ENCODE measurements at regions not wholly inside any gene's neighbourhood (a gene's known extent, or its start where the extent isn't known, plus 50 kb on each side); places are given as distances from the start of the nearest gene placed in this dataset.

DNA sequence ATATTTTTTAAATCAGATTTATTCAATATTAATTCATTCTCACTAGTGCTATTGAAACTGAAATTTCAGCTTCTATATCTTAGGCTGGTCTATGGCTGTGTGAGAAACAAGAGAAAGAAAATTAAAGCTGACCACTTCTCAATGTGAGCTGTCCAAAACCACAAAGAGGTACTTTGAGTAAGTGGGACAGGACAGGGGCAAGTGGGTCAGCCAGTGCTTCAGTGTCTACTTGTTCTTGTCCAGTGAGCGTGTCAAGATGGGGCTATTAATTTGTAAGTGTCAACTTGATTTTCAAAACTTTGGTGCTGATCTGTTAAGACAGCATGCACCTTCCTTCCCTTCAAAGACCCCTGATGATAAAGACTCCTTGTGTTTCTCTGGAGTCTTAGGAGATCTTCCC is 533.9 kb downstream of the PLPP3 start:
- H3K36me3 ChIP-seq = no peaks in the 10 kb centered on the region
- no peak for DNase-seq
- intact Hi-C loops (cut with DNase I) = no loop called here
- TF ChIP-seq, protein P1, sequence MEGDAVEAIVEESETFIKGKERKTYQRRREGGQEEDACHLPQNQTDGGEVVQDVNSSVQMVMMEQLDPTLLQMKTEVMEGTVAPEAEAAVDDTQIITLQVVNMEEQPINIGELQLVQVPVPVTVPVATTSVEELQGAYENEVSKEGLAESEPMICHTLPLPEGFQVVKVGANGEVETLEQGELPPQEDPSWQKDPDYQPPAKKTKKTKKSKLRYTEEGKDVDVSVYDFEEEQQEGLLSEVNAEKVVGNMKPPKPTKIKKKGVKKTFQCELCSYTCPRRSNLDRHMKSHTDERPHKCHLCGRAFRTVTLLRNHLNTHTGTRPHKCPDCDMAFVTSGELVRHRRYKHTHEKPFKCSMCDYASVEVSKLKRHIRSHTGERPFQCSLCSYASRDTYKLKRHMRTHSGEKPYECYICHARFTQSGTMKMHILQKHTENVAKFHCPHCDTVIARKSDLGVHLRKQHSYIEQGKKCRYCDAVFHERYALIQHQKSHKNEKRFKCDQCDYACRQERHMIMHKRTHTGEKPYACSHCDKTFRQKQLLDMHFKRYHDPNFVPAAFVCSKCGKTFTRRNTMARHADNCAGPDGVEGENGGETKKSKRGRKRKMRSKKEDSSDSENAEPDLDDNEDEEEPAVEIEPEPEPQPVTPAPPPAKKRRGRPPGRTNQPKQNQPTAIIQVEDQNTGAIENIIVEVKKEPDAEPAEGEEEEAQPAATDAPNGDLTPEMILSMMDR (IDR thresholded peaks at IDR 0.05) = no peak
- TF ChIP-seq POLR2A (IDR thresholded peaks at IDR 0.05) (no peak), EP300 (IDR thresholded peaks at IDR 0.05) (no peak)
- no peak overlapping the region for H3K27ac ChIP-seq
- no peaks in the 10 kb centered on the region for H3K27me3 ChIP-seq
- no peak overlapping the region for H3K4me3 ChIP-seq
- 91 to 94% (median 92%) methylated on average over 1 of the region's 1 CpG for WGBS, 3 donors
- H3K4me1 ChIP-seq (ENCODE audit: insufficient read depth) = no peaks in the 10 kb centered on the region
- no peaks in the 10 kb centered on the region for H3K9me3 ChIP-seq

DNA sequence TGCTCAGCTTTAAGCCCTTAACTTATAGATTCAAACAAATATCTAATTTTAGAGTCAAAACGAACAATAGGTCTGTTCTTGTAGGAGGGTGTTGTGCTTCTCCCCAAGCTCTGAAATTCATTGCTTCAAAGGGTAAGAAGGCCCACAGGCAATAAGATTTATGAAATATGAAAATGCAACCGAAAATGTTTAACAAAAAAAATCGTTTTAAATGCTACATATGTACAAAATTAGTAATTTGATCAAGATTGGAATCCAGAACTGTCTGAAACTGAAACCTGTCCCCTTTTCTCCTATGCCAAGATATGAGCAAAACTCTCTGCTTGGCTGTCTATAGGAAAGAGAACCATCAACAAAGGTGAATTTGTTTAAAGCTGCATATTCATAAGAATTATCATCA is 534.3 kb downstream of the PLPP3 start:
- H3K27me3 ChIP-seq = no peaks in the 10 kb centered on the region
- no peak for DNase-seq
- intact Hi-C loops (cut with DNase I) = no loop called here
- WGBS, 3 donors = 74 to 83% (median 82%) methylated on average over 3 of the region's 3 CpGs
- no peak overlapping the region for H3K27ac ChIP-seq
- no peaks in the 10 kb centered on the region for H3K4me1 ChIP-seq (ENCODE audit: insufficient read depth)
- H3K36me3 ChIP-seq = no peaks in the 10 kb centered on the region
- H3K9me3 ChIP-seq = no peaks in the 10 kb centered on the region
- no peak for TF ChIP-seq POLR2A (IDR thresholded peaks at IDR 0.05)
- TF ChIP-seq, protein P1 (IDR thresholded peaks at IDR 0.05) = no peak
- no peak for TF ChIP-seq EP300 (IDR thresholded peaks at IDR 0.05)
- H3K4me3 ChIP-seq = no peak overlapping the region

DNA sequence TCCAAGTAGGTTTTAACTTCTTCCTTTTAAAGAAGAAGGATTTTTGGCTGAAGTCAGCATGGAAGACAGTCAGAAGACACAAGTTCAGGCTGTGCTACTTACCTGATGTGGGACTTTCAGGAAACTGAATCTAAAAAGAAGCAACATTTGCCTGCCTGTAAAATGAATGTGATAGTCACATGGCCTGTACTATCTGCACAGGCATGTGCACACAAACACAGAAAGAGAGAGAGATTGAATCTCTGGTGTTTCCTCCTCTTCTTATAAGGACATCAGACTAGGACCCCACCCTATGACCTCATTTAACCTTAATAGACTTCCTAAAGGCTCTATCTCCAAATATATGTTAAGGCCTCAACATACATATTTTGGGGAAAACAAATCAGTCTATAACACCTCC is 542.9 kb downstream of the PLPP3 start:
- TF ChIP-seq EP300 (IDR thresholded peaks at IDR 0.05) (no peak), POLR2A (IDR thresholded peaks at IDR 0.05) (no peak)
- TF ChIP-seq, protein P1 (IDR thresholded peaks at IDR 0.05) = no peak
- H3K4me3 ChIP-seq = no peak overlapping the region
- no peaks in the 10 kb centered on the region for H3K27me3 ChIP-seq
- no peaks in the 10 kb centered on the region for H3K36me3 ChIP-seq
- DNase-seq = no peak
- no peak overlapping the region for H3K27ac ChIP-seq
- no peaks in the 10 kb centered on the region for H3K9me3 ChIP-seq
- intact Hi-C loops (cut with DNase I) = no loop called here
- peaks cover 6% of the 10 kb centered on the region for H3K4me1 ChIP-seq (ENCODE audit: insufficient read depth)

DNA sequence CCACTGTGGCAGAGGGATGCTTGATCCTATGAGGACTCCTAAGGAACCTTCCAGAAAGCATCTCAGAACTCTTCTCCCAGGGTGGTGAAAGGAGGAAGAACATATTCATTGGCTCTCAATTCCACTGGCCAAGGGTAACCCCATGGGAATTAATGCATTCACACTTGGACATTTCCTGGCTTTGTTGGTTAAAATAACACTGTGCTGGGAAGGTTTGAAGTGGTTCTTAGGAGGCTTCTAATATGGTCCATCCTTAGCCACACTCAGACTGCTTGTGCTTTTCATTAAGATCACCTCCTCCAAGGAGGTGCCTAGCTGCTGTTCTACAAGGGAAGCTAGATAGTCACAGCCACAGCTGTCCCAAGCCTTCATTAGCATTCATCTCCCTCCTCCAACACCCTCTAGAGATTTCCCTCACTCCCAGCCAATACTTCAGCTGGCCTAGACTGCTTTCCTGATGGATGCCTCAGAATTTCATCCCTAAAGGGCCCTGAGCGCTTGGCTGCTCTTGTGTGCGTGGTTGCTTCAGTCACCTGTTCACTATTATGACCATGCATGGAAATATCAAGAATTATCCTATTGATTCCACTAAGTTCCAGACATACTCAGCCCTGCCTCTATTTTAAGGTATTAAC is 544.4 kb downstream of the PLPP3 start:
- Histone ChIP-seq H3K4me3 (no peak overlapping the region), H3K4me1 (ENCODE audit: insufficient read depth) (peaks cover 6% of the 10 kb centered on the region), H3K27ac (no peak overlapping the region), H3K27me3 (no peaks in the 10 kb centered on the region), H3K36me3 (no peaks in the 10 kb centered on the region), H3K9me3 (no peaks in the 10 kb centered on the region)
- no peak for TF ChIP-seq POLR2A (IDR thresholded peaks at IDR 0.05)
- no peak for TF ChIP-seq EP300 (IDR thresholded peaks at IDR 0.05)
- TF ChIP-seq, protein P1 (IDR thresholded peaks at IDR 0.05) = no peak
- no peak for DNase-seq
- WGBS, 3 donors = 97 to 100% (median 100%) methylated on average over 2 of the region's 2 CpGs
- intact Hi-C loops (cut with DNase I) = no loop called here

All from ovary (tissue), 7 donors.